GM12891 (cell line): ENCODE measurements at regions not wholly inside any gene's neighbourhood (a gene's known extent, or its start where the extent isn't known, plus 50 kb on each side); places are given as distances from the start of the nearest gene placed in this dataset.

Experiments used
- POLR2A ChIP-seq: IDR thresholded peaks from 2 replicates; pipeline ENCODE4 v1.6.1; 2011; ENCODE audit warnings: low read depth, low read length, control low read depth
- TAF1 ChIP-seq: IDR thresholded peaks from 2 replicates; pipeline ENCODE4 v1.6.1; 2011; ENCODE audit warnings: low read depth, low read length, control low read depth

DNA sequence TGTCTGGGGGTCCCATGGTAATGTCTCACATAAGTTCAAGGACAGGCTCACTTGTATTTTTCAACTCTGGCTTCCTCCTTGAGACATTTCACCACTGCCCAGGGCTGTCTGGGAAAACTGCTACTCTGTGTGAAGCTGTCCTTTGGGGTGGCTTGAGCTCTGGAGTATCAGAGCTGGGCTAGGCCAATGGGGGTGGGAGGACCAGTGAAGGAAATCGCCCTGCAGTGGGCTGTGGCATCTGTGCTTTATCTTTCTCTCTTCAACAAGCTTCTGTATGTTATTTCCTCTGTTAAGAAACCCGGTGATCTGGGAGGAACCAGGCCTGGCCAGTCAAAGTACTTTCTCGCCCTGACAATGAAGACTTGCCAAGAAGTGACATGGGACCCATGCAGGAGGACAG is 87.4 kb downstream of the SMIM20 start:
- TF ChIP-seq TAF1 (no peak), POLR2A (no peak)
